Globus pallidus (tissue), 1 donor: ENCODE measurements at regions not wholly inside any gene's neighbourhood (a gene's known extent, or its start where the extent isn't known, plus 50 kb on each side); places are given as distances from the start of the nearest gene placed in this dataset.

Experiments used
- DNase-seq: peaks from one replicate; pipeline ENCODE4 v3.0.0-alpha.2; 2015; ENCODE audit warnings: low spot score

DNA sequence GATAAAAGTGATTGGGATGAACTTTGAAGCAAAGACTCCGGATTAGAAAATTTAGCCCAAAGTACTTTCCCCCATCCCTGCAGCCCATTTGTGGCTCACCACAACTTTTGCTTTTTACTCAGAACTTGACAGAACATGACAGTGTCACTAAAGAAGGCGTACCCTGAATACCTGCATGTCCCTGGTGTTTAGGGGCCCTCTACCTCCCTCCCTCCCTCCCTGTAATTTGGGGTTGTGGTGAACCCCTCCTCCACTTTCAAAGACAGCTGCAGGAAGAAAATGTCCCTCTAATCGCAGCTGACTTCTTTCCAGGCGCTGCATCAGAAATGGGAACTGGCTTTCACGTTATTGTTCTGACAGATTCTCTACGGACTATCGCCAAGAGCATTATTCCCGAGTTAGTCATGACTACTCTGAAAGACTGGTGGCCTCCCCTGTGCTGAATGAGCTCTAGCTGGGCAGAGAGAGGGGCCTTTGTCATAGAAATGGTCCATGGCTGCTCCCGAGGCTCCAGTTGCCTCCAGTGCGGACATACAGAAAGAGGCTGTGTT is 93.2 kb upstream of the ARHGEF3 start:
- DNase-seq, result peak; percentile 90

DNA sequence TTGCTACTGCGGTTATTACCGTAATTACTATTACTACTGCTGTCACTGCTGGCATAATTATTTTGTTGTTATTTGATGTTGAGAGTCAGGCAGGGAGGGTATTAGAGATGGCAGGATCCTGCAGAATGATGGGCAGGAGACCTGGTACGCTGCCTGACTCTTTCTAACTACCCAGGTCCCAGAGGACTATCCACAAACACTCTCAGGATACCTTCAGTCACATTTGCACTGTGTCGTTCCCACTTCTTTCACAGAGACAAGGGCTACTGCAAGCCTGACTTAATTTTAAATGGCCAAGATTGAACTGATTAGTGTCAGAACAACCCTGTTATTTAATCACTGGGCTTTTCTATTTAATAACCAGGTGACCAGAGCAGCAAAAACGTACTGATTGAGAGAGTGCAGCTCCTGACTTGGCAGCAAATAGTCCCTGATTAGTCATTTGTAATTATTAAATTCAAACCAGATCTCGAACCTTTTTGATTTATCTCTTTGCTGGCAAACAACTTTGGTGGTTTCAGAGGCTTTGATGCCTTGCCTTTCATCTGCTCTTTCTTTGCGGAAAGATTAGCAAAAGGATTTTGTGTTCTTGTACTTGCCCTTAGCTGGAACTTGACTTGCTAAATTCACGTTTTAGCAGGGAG is 88.8 kb upstream of the ARHGEF3 start:
- DNase-seq, result no peak

DNA sequence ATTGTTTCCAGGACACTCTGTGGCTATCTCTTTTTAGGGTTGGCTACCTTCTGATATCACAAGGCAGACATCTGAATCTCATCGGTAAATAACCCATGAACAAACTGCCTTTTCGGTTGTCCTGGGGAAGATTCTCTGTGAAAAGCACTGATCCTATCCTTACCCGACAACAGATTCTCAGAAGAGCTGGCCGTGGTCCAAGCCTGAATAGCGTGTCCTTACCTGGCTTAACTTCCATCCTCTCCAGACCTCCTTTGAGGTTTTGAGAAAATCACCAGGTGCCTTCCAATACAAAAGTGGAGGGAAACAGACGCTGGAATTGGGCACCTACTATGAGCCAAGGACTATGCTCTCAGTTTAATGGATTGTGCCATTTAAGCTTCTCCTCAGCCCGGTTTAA is 87.4 kb upstream of the ARHGEF3 start:
- no peak for DNase-seq

DNA sequence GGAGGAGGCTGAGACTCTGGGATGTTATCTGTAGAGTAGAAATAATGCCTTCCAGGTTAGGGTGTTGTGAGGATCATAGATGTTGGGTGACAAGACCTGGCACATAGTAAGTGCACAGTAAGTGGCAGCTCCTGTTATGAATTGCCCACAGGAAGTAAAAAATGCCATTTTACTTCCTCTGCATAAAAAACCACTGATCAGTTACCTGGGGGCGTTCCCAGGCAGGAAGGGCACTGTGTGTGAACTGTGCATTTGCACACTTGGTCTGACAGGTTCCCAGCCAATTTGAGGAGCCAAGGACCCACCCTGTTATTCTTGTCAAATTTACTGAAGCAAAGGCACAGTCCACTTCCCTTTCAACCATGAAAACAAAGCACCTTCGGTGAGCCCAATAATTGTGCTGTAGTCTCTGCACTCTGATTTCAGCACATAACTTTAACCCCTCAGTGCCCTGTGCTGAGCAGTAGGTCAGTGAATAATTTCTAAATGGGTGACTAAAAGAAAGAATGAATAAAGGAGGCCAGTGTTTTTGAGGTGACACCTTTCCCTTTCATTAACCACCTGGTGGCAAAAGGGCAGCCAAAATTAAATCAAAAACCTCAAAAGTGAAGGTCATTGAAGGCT is 85.8 kb upstream of the ARHGEF3 start:
- DNase-seq, result no peak

DNA sequence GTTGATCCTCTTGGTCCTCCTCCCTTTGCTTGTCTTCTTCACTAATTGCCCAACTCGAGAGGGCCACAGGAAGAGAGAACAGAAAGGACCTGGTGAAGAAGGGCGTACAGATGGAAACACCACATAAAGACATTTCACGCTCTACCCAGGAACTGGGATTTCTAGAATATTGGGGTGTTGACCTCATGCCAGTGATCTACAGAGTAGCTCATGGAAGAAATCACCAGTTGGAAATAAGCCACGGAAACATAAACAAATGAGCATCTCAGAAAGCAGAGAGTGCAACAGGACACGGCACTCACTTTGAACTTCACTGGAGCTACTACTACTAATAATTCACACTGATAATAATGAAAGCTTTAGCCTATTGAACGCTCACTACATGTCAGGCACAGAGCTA is 84.6 kb upstream of the ARHGEF3 start:
- DNase-seq, result no peak

DNA sequence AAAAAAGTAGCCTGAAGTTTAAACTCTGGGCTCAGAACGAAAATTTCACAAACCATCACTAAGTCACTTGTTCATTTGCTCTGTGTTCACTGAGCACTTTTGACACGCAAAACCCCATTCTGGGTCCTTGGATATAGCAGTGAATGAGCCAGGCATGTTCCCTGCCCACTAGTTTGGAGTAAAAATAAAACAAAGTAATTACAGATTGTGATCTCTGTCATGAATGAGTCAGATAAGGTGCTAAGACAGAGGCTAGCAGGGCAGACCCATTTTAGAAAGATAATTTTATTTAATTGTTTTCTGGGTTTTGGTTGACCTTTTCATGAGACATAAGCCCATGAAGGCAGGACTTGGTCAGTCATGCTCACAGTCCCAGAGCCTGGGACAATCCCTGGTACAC is 84.1 kb upstream of the ARHGEF3 start:
- no peak for DNase-seq

DNA sequence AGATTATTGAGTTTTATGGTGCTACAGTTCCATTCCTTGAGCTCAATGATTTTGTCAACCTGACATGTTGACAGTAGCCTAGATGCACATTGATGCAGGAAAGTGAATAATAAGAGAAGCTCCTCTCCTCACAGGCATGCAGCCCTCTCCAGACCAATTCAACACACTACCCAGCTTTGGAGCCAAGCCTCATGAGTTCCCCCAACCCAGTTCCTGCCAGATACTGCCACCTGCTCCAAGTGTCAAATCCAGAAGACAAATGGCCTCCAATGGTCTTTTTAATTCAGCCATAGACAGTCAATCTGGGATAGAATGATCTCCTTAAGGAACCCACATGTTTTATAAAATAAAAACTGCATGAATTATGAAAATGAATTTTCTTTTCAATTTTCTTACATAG is 83.7 kb upstream of the ARHGEF3 start:
- DNase-seq, result no peak

DNA sequence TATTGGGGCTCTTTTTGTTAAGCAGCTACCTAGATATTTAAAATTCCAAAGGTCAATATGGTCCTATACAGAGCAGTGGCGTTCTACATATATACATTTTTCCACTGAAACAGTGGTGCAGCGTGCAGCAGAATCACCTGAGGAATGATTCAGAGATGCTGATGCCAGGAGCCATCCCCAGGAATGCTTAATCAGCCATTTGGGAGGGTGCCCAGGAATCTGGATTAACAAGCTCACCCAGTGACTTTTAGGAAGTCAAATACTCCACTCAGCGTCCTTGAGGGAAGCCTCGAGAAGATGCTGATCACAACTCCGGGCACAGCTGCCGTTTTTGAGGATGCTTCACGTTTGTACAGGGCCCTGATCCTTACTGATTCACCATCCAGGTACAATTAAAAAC is 82.6 kb upstream of the ARHGEF3 start:
- DNase-seq, result no peak

DNA sequence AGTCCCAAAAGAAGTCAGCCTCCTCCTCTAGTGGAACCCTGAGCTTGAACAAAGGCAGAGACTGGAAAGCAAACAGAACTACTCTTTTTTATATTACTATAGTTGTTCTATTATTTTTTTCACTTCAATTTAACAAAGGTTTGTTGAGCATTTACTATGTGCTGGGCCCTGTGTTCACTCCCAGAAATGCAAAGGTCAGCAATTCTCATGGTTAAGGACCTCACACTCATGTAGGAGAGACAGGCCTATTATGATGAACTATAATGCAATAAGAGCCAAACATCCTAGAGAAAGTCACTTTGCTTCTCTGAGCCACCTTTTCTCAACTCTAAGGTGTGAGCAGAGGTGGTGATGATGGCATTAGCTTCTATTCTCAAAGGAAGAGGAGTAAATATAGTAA is 82.1 kb upstream of the ARHGEF3 start:
- DNase-seq, result no peak

DNA sequence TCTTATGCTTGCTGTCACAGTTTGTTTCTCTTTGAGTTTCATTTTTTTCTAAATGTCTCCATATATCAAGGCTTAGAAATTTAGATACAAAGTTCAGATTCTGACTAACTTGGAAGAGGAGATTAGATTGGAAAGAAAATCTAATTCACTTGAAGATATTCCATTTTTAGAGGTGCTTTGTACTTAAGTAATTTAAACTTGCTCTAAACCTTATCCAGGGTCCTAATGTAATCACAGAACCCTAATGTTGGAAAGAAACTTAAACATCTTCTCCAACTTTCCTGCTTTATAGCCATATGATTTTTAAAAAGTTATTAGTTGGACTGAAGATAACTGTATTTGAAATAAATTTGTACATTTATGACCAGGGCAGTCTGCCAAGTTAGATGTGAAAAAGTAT is 81.1 kb upstream of the ARHGEF3 start:
- DNase-seq, result no peak

DNA sequence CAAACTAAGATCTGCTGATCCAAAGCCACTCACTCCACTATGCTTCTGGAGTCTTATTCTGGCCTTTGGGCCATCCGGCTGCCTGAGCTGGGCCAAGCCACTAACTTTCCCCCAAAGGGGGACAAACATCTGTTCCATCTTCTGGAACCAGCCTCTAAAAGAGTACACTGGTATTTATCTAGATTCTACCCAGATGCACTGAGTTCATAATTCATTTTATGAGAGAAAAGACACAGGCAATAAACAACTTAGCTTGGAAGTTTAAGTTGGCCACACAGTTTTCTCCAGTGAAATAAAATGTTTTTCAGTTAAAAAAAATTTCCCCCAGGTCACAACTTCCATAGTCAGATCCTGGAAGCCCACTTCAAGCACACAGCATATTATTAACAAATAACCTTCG is 80.1 kb upstream of the ARHGEF3 start:
- no peak for DNase-seq

DNA sequence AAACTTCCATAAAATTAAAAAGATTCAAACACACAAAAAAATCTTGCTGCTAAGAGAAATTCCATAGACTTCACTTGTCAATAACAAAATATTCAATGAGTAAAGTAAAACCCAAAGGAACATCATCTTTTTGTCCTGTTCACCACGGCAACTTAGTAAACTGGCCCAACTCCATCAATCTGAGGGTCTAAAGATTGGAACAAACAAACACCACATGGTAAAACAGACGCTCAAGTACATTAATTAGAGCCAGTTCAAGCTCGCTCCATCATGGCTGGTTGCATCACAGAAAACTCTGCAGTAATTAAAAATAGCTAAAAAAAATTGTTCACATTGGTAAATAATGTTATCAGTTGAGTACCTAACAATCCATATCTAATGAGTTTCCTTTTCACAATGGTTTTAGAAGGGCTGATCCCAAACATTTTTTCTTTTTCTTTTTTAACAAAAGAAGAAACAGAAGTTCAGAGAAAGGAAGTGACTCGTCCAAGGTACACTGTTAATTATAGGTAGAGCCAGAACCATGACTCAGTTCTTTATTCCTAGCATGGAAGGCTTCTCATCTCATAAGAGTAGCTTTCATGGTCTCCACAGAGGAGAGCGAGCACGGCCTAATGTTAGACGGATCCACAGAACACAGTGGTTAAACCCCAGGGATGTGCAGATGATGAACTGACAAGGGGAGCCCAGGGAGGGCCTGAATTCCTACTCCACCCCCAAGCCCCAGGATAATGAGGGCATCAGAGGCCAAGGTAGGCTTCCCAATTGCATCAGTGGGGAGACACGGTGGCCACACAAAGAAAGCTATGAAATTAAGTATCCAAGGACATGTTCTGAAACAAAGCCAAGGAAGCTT is 79.2 kb upstream of the ARHGEF3 start:
- no peak for DNase-seq

DNA sequence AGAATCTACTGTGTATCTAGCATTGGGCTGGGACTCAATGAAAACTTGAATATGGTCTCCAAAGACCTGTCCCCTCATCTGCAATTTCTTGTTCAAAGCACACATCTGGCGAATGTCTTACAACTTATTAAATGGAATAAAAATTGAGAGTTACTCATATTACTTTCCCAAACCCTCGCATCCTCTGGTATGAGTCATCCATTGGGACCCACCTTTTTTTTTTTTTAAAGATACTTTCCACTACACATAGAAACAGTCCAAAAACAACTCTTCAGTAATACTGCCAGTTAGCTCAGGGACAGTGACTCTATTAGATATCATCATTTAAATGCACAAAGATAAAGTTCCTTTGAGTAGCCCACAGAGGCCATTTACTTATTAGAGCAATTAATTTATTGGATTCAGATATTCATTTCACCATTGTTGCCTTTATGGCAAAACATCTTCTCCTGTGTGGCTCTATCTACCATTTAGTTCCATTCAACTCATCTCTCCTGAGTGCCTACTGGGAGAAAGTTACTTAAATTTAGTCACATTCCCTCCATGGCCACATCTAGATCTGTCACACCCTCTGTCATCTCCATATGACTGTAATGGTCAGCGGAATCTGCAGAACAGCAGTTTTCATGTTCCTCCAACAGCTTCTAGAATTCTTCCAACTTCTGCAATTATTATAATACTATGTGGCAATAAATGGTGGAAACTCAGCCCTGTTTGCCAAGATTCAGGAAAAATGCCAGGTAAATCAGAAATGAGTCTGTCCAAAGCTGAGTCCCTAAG is 77.9 kb upstream of the ARHGEF3 start:
- DNase-seq, result no peak

DNA sequence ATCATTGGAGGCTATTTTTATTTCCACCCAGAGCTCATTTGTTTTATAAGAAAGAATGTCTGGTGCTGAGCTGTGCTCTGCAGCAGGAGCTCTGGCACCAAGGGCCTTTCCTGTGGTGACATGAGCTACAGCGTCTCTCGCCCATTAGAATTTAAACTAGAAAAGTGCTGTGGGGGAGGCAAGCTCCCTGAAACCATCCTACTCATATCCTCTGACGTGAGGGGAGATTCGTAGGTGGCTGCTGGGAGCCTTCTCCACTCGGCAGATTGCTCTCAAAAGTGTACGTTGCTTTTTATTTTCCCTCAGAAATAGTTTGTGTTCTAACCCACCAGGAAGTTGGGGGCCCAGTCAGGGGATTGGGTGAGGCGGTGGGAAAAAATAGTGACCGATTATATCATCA is 76.3 kb upstream of the ARHGEF3 start:
- no peak for DNase-seq

DNA sequence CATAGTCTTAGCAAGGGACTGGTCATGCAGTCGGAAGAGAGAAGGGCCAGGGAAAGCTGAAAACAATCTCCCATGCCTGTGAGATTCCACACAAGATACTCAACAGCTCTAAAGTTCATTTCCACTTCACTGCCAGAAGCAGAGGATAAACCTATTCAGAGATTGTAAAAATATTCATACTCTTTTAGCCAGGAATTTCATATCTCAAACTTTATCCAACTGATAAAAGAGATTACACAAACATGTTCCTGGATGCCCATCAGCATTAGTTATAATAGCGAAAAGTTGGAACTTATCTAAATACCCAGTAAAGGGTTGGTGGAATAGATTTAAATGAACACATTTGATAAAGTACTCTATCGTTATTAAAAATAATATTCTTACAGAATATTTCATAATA is 75.2 kb upstream of the ARHGEF3 start:
- no peak for DNase-seq

DNA sequence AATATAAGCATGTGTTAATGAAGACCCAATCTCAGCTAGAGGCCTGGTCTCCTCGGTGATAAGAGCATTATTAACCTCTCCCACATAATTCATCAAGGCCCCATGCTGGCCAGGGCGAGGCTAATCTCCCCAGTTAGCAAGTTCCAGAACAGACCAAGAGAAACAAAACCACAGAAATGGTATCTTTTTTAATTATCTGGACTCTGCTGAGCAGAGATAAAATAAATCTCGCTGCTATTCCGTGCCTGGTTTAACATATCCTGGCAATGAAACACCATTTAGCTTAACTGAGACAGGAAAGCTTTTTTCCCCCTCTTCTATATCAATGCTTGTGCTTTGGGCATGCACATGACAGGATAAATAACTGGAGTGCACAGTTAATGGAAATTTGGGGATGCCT is 72.5 kb upstream of the ARHGEF3 start:
- DNase-seq, result no peak

DNA sequence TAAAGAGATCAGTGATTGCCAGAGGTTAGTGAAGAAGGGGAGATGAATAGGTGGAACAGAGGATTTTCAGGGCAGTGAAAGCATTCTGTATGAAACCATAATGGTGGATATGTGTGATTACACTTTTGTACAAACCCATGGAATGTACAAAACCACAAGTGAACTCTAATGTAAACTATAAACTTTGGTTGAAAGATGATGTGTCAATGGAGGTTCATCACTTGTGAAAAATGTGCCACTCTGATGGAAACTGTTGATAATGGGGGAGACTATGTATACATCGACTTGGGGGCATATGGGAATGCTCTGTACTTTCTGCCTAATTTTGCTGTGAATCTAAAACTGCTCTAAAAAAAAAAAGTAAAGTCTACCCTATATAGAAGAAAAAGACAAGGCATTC is 68.7 kb upstream of the ARHGEF3 start:
- DNase-seq, result no peak

DNA sequence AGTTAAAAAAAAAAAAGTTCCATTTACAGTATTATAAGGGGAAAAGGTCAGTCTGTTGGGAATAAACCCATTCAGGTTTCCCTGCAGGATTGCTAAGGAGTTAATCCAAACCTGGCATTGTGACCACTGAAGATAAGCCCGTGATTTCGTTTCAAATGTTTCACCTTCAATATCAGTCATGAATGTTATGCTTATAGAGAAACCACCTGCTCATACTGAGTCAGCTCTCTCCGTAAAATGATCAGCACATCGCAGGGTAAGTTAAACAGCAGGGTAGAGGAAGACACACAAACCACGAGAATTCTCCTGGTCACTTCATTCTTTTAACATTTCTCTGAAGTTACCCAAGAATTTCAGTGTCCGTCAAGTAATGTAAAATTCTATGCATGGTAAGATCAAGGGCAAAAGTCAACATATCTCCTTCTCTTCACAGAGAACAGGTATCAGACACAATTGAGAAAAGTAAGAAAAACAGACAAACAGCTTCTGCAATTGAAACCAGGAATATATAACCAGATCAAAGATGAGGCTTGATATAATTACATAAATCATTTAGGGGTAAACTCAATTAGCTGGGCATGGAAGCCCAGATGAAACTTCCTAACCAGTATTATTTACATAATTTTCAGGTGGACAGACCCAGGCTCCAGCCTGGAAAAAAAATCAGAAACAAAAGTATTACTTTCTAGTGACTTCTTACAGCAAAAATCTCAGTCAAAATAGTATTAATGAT is 67.6 kb upstream of the ARHGEF3 start:
- DNase-seq, result no peak

DNA sequence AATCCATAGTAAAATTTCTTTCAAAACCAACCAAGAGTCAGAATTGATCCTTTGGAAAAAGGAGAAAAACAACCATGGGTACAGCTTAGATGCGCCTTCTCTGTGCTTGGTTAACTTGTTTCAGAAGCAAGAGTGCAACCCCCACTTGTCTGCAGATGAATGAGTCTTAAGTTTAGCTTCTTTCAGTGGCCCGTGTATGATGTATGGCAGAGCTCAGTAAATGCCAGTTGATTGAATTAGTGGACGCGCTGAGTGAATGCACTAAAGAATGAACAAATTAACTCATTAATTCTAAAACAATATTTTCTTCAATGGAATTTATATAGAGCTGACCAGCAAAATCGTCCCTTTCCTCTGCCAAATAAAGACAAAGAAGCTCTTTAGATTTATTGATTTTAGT is 67.0 kb upstream of the ARHGEF3 start:
- no peak for DNase-seq

DNA sequence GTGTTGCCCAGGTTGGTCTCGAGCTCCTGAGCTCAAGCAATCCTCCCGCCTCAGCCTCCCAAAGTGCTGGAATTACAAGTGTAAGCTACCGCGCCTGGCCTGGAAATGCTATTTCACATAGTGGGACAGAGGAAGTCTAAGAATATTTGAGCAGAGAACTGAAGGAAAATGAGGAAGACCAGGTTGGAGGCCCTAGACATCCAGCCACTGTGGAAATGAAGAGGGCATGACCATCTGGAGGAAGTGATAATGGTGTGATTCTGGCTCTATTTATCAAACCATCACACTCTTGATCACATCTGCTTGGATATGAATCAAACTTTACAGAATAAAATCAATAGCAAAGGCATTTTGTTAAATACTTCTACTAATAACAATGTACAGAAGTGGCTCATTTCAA is 65.9 kb upstream of the ARHGEF3 start:
- no peak for DNase-seq

DNA sequence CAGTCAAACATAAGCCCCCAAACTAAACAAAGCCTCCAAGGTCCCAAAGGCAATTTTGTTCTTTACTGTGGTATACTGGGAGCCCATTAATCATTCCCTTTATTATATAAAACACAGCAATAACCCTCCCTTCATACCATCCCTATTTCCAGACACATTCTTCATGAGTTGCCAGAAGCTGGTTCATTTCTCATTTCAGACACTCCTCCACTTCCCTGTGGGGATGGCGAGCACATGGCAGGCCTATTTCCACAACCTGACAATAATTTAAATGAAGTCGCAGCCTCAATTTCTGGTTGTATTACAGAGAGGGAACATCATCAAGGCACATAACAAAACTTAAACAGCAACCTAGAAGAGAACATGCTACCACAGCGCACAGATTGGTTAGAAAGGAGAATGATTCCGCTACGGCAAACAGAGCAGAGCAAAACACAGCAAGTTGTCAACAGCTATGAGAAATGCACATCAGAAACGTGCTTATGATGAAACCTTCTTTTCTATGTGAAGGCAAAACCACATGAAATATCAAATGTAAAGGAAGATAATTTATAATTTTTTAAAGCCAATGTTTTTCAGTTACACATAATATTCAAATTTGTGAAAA is 63.3 kb upstream of the ARHGEF3 start:
- no peak for DNase-seq
